Ascending aorta (tissue), 2 donors: ENCODE measurements at regions not wholly inside any gene's neighbourhood (a gene's known extent, or its start where the extent isn't known, plus 50 kb on each side); places are given as distances from the start of the nearest gene placed in this dataset.

Experiments
- DNase-seq, 2 donors: peaks; one replicate each; pipeline ENCODE4 v3.0.0-alpha.2; 2019; ENCODE audit warnings: low spot score in 2 of 2
- H3K27ac ChIP-seq, 2 donors: fragments of 200-600 bp; sonication (generic); one replicate each; pipeline ENCODE4 v1.5.1; 2016 to 2017; ENCODE audit warnings: mild to moderate bottlenecking in 1 of 2
- H3K27me3 ChIP-seq: fragments of 200-600 bp; sonication (generic); one replicate; pipeline ENCODE4 v1.5.1; 2017
- H3K36me3 ChIP-seq, 2 donors: fragments of 200-600 bp; sonication (generic); one replicate each; pipeline ENCODE4 v1.5.1; 2016
- H3K4me1 ChIP-seq, 2 donors: fragments of 200-600 bp; sonication (generic); one replicate each; pipeline ENCODE4 v1.5.1; 2016 to 2017; ENCODE audit warnings: mild to moderate bottlenecking in 1 of 2
- H3K4me3 ChIP-seq, 2 donors: fragments of 200-600 bp; sonication (generic); one replicate each; pipeline ENCODE4 v1.5.1; 2016 to 2017; ENCODE audit warnings: mild to moderate bottlenecking in 1 of 2
- H3K9me3 ChIP-seq, 2 donors: fragments of 200-600 bp; sonication (generic); one replicate each; pipeline ENCODE4 v1.5.1; 2016
- CTCF ChIP-seq, 3 experiments: fragments of 200-600 bp in 2 of 3; fragments of 450-650 bp in 1 of 3; sonication (generic) in 2 of 3; IDR thresholded peaks; one replicate each; pipeline ENCODE4 v1.5.1; 2016 to 2019; ENCODE audit warnings: antibody characterized with exemption in 3 of 3, mild to moderate bottlenecking in 1 of 3, moderate library complexity in 1 of 3
- intact Hi-C: fragments of 100-400 bp; cut with DNase I; formaldehyde crosslinking; loops from one replicate; pipeline ENCODE4 v1.15.1; 2023

- TF ChIP-seq CTCF (IDR thresholded peaks at IDR 0.05): no peak
- no peak for DNase-seq
- intact Hi-C loops: loop anchor here (5.0 kb wide), 1 partner anchor 606 kb away; no protein-coding TSS in a partner anchor
These were observed 141.7 kb downstream of the NDUFA10 start for GRCh38 chr2:239883326-239884050.

GRCh38 chr2:239882781-239883180, 142.4 kb downstream of the NDUFA10 start:
- intact Hi-C loops: loop anchor here (1.0 to 5.0 kb wide), 4 partner anchors 67 to 847 kb away; partner anchors contain the start of gene HDAC4
- H3K4me1 ChIP-seq: peaks cover 4 to 14% of the 10 kb centered on the region in 2 donors
- H3K36me3 ChIP-seq: no peaks in the 10 kb centered on the region
- H3K4me3 ChIP-seq: no peak overlapping the region
- no peak for DNase-seq
- no peak overlapping the region for H3K27ac ChIP-seq
- peaks cover 13 to 22% of the 10 kb centered on the region in 2 donors for H3K9me3 ChIP-seq
- H3K27me3 ChIP-seq: no peaks in the 10 kb centered on the region
- TF ChIP-seq CTCF (IDR thresholded peaks at IDR 0.05): no peak

More at GRCh38 chr2:239883326-239884050, 141.7 kb downstream of the NDUFA10 start:
- Histone ChIP-seq H3K27ac (no peak overlapping the region), H3K9me3 (peaks cover 13 to 22% of the 10 kb centered on the region in 2 donors), H3K36me3 (no peaks in the 10 kb centered on the region), H3K27me3 (no peaks in the 10 kb centered on the region), H3K4me3 (no peak overlapping the region), H3K4me1 (peaks cover 4 to 14% of the 10 kb centered on the region in 2 donors)

GRCh38 chr2:239882331-239882732, 142.8 kb downstream of the NDUFA10 start:
- peak; percentile 70 to 79 (median 71) for TF ChIP-seq CTCF (IDR thresholded peaks at IDR 0.05)
- no peak overlapping the region for H3K4me3 ChIP-seq
- intact Hi-C loops: loop anchor here (1.0 to 5.0 kb wide), 4 partner anchors 67 to 847 kb away; partner anchors contain the start of gene HDAC4
- no peaks in the 10 kb centered on the region for H3K36me3 ChIP-seq
- no peaks in the 10 kb centered on the region for H3K27me3 ChIP-seq
- peak in 1 of 2 donors; percentile 75 for DNase-seq
- peak overlapping the region; percentile 75 to 86 for H3K27ac ChIP-seq
- peaks cover 13 to 22% of the 10 kb centered on the region in 2 donors for H3K9me3 ChIP-seq
- H3K4me1 ChIP-seq: peaks cover 4 to 14% of the 10 kb centered on the region in 2 donors

- TF ChIP-seq CTCF (IDR thresholded peaks at IDR 0.05): no peak
- Histone ChIP-seq H3K4me1 (peaks cover 4 to 14% of the 10 kb centered on the region in 2 donors), H3K4me3 (peak overlapping the region in 1 of 2 donors; percentile 22), H3K27ac (peak overlapping the region; percentile 75 to 86), H3K36me3 (no peaks in the 10 kb centered on the region), H3K9me3 (peaks cover 13 to 22% of the 10 kb centered on the region in 2 donors), H3K27me3 (no peaks in the 10 kb centered on the region)
- intact Hi-C loops: loop anchor here (1.0 to 5.0 kb wide), 7 partner anchors 66 to 846 kb away; partner anchors contain the start of gene HDAC4
- DNase-seq: peak in 1 of 2 donors; percentile 84
These were observed 143.4 kb downstream of the NDUFA10 start for GRCh38 chr2:239881561-239882320.

- no peak overlapping the region for H3K4me3 ChIP-seq
- H3K4me1 ChIP-seq: peaks cover 4 to 14% of the 10 kb centered on the region in 2 donors
- no peak for TF ChIP-seq CTCF (IDR thresholded peaks at IDR 0.05)
- peaks cover 12 to 22% of the 10 kb centered on the region in 2 donors for H3K9me3 ChIP-seq
- H3K27ac ChIP-seq: peak overlapping the region; percentile 75 to 86
- no peaks in the 10 kb centered on the region for H3K36me3 ChIP-seq
- DNase-seq: peak in 1 of 2 donors; percentile 61
- intact Hi-C loops: loop anchor here (2.0 to 5.0 kb wide), 4 partner anchors 70 to 604 kb away; no protein-coding TSS in a partner anchor
- no peaks in the 10 kb centered on the region for H3K27me3 ChIP-seq
These were observed 144.1 kb downstream of the NDUFA10 start for GRCh38 chr2:239881031-239881471.
